Stomach smooth muscle (tissue), 2 donors: ENCODE measurements at regions not wholly inside any gene's neighbourhood (a gene's known extent, or its start where the extent isn't known, plus 50 kb on each side); places are given as distances from the start of the nearest gene placed in this dataset.

Experiments
- H3K27ac ChIP-seq: one replicate; pipeline ENCODE4 v1.7.0; 2013; ENCODE audit warnings: mild to moderate bottlenecking, low read length, inconsistent platforms
- H3K27me3 ChIP-seq, 2 donors: one replicate each; pipeline ENCODE4 v1.7.0; 2013; ENCODE audit warnings: low read length in 2 of 2; ENCODE audit not compliant: insufficient read depth in 2 of 2, control insufficient read depth in 1 of 2
- H3K36me3 ChIP-seq, 2 donors: one replicate each; pipeline ENCODE4 v1.7.0; 2013; ENCODE audit warnings: low read length in 2 of 2; ENCODE audit not compliant: control insufficient read depth in 2 of 2, insufficient read depth in 2 of 2
- H3K4me1 ChIP-seq: one replicate; pipeline ENCODE4 v1.7.0; 2013; ENCODE audit warnings: low read length; ENCODE audit not compliant: control insufficient read depth, insufficient read depth
- H3K4me3 ChIP-seq, 2 donors: one replicate each; pipeline ENCODE4 v1.7.0; 2013; ENCODE audit warnings: low read length in 2 of 2
- H3K9ac ChIP-seq, 2 donors: one replicate each; pipeline ENCODE4 v1.7.0; 2013; ENCODE audit warnings: low read length in 2 of 2, mild to moderate bottlenecking in 1 of 2
- H3K9me3 ChIP-seq, 2 donors: one replicate each; pipeline ENCODE4 v1.7.0; 2013; ENCODE audit warnings: low read length in 2 of 2; ENCODE audit not compliant: control insufficient read depth in 2 of 2
- donor health status: healthy.
- donor health status: Pancreatic carcinoma.

DNA sequence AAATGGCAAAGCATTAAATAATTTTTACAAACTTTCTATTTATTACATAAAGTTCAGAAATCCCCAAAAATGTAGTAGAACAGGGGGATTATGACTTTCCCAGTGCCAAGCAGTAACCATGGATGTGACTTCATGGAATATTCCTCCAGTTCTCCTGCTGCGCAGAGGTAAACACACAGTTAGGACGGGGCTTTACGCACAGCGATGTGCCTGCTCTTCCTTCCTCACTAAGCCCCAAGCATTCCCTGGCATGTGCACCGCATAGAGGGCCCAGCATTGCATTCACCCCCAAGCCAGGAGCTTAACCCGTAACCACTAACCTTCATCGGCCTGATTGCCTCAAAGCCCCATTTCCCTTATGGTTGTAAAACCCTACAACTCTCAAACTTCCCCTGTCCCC is 471.7 kb downstream of the SOX11 start:
- H3K9ac ChIP-seq: no peak overlapping the region
- no peaks in the 10 kb centered on the region for H3K4me1 ChIP-seq
- H3K4me3 ChIP-seq: no peak overlapping the region
- no peaks in the 10 kb centered on the region for H3K27me3 ChIP-seq
- no peak overlapping the region for H3K27ac ChIP-seq
- H3K36me3 ChIP-seq: no peaks in the 10 kb centered on the region
- no peaks in the 10 kb centered on the region for H3K9me3 ChIP-seq

DNA sequence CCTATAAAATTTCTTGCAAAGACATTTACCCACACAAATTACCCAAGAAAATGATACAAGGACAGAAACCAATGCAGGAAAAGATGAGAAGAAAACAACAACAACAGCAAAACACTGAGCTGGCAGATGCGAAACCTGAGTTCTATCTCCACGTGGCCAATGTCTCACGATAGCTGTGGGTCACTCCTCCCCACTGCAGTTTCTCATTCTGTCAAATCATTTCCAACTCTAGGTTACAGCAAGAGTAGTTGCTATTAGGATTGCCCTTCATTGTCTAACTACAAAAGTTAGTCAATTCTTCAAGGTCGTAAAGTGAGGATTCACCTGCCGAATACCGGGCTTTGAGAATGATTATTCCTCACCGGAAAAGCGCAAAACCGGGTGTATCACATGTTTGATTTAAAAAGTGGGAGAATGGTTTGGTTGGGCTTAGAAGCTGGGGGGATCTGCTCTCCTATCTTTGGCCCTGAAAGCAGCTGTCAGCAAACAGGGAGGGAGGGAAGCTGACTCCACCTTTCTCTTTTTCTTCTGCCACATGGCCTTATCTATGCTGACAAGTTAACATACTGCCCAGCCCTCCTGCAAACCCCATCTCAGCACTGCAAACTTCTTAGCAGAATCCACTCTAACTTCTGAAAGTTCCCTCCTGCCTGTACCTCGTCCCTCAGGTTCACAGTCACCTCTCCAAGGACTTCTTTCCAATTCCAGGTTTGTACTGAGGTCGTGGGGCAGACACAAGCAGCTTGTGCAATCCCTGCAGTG is 473.0 kb downstream of the SOX11 start:
- no peaks in the 10 kb centered on the region for H3K36me3 ChIP-seq
- no peak overlapping the region for H3K27ac ChIP-seq
- H3K27me3 ChIP-seq: no peaks in the 10 kb centered on the region
- no peaks in the 10 kb centered on the region for H3K4me1 ChIP-seq
- no peaks in the 10 kb centered on the region for H3K9me3 ChIP-seq
- H3K4me3 ChIP-seq: no peak overlapping the region
- no peak overlapping the region for H3K9ac ChIP-seq

DNA sequence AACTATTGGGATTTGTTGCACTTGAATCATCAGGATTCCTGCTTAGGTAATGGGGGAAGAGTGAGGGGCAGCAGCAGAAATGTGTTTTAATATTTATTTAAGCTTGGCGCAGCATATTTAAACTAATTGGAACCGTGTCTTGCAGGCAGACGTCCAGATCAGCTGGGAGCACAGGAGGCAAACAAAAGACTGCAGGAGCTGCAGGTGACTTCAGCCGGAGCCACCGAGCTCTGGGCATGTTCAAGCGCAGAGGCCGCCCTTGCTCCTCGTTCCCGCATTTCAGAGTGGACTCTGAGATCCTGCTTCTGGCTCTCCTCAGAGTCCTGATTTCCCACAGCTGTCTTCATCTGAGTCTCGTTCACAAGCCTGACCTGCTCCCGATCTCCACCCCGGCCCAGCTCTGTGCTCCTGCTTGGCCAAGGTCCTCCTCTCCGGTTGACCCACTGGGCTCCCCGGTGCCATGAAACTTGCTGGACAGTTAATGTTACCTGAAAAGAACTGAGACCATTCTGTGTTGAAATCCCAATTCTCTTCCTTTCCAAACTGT is 475.5 kb downstream of the SOX11 start:
- no peak overlapping the region for H3K4me3 ChIP-seq
- no peaks in the 10 kb centered on the region for H3K27me3 ChIP-seq
- no peaks in the 10 kb centered on the region for H3K9me3 ChIP-seq
- H3K27ac ChIP-seq: no peak overlapping the region
- no peak overlapping the region for H3K9ac ChIP-seq
- no peaks in the 10 kb centered on the region for H3K4me1 ChIP-seq
- no peaks in the 10 kb centered on the region for H3K36me3 ChIP-seq

DNA sequence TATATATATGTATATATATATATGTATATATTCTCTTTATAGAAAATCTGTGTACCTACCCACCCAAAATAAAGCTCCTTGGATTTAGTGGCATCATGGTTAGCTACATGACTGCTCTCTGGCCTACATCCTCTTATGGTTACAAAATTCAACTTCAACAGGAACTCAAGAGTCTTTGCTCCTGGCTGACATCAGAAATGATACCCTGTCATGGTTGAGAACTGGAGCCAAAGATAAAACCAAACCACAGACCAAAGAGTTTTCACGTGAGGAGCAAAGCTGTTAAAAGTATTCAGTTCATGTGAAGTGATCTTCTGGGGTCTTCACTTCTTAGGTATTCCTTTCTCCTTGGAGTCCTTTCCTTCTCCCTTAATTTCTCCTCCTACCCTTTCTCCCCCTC is 476.3 kb downstream of the SOX11 start:
- no peaks in the 10 kb centered on the region for H3K36me3 ChIP-seq
- no peak overlapping the region for H3K4me3 ChIP-seq
- no peaks in the 10 kb centered on the region for H3K9me3 ChIP-seq
- H3K9ac ChIP-seq: no peak overlapping the region
- no peaks in the 10 kb centered on the region for H3K27me3 ChIP-seq
- H3K27ac ChIP-seq: no peak overlapping the region
- H3K4me1 ChIP-seq: no peaks in the 10 kb centered on the region

DNA sequence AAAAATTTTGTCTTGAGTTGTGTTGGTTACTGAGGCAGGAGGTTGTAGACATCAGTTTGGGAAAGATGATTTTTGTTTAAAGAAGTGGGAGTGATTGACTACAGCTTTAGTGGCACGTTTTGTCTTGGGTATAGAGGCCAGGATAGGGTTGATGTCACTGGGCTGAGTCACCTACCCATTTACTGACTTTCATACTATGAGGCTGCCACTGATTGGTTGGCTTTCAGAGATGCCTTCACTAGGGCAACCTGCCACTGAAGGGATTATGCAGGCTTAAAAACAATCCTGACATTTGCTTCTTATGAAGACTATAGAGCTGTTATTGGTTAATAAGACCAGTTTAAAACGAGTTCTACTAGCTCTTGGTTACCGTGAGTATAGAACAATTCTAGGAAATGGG is 479.1 kb downstream of the SOX11 start:
- Histone ChIP-seq H3K27ac (no peak overlapping the region), H3K27me3 (no peaks in the 10 kb centered on the region), H3K4me1 (no peaks in the 10 kb centered on the region), H3K4me3 (no peak overlapping the region), H3K36me3 (no peaks in the 10 kb centered on the region), H3K9me3 (no peaks in the 10 kb centered on the region), H3K9ac (no peak overlapping the region)

DNA sequence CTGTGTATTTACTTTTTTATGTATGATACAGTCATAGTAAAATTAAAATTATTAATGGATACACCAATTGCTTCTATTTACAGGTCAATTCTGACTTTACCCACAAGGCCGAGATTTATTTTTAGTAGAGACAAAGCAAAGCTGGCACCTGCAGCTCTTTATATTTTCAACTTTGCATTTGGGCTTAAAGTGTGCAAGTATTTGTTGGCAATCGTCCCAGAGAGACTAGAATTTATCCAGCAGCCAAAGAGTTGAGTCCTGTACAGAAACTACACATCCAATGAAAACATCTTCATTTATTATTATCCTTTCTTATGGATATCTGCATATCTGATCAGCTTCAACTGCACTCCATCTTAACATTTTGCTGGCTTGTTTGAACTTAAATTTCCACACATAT is 485.6 kb downstream of the SOX11 start:
- Histone ChIP-seq H3K27ac (no peak overlapping the region), H3K9me3 (no peaks in the 10 kb centered on the region), H3K27me3 (no peaks in the 10 kb centered on the region), H3K9ac (no peak overlapping the region), H3K4me1 (no peaks in the 10 kb centered on the region), H3K4me3 (no peak overlapping the region), H3K36me3 (no peaks in the 10 kb centered on the region)

DNA sequence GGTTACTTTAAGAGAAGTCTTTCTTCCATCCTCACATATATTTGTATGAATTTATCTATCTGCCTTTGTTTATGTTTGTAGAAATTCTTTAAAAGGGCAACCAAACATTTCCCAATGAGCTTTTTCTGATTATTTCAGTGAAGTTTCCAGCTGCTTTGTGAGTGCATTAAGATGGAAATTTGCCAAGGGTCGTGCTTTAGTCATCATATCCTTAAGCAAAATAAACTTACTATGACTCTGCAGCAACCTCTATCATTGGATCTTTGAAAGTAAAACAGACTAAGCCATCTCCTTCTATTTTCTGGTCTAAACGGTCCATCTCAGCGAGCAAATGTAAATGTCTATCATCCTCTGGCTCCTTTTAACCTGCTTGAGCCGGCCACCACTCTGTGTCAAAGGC is 489.3 kb downstream of the SOX11 start:
- no peak overlapping the region for H3K9ac ChIP-seq
- H3K9me3 ChIP-seq: no peaks in the 10 kb centered on the region
- no peaks in the 10 kb centered on the region for H3K36me3 ChIP-seq
- no peaks in the 10 kb centered on the region for H3K27me3 ChIP-seq
- H3K4me3 ChIP-seq: no peak overlapping the region
- no peaks in the 10 kb centered on the region for H3K4me1 ChIP-seq
- no peak overlapping the region for H3K27ac ChIP-seq

DNA sequence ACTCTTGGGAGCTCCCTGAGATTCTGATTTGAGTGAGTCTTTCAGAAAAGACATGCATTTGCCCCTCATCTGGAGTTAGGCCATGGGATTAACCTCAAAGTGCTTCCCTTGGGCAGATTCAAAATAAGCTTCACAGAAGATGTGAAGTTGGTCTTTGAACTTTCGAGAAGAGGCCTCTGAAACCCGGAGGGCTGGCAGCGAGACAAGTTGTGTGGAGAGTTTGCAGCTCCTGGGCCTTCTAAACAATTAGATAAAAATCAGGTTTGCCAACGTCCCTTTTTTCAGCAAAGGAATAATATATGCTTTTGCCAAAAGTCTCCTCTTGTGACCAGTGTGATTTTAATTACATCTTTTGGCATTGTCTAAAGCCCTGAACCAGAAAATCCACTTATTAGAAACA is 489.7 kb downstream of the SOX11 start:
- Histone ChIP-seq H3K9me3 (no peaks in the 10 kb centered on the region), H3K4me1 (no peaks in the 10 kb centered on the region), H3K27me3 (no peaks in the 10 kb centered on the region), H3K9ac (no peak overlapping the region), H3K36me3 (no peaks in the 10 kb centered on the region), H3K27ac (no peak overlapping the region), H3K4me3 (no peak overlapping the region)

DNA sequence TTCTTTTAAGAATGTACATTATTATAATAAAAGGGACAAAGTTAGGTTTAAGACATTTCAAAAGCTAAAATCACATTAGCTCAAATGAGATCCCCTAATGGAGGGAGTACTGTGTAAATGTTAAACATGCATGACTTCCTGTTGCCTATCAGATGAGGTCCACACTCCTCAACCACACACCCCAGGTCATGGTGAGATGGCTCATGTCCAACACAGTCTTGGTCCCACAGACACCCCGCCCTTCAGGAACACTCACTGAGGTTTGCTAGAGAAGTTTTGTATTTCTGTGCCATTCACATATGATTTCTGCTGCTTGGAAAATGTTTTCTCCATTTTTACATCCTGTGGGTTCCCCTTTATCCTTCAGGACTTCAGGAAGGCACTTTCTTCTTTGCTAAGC is 491.0 kb downstream of the SOX11 start:
- Histone ChIP-seq H3K9ac (no peak overlapping the region), H3K4me3 (no peak overlapping the region), H3K27me3 (no peaks in the 10 kb centered on the region), H3K4me1 (no peaks in the 10 kb centered on the region), H3K9me3 (no peaks in the 10 kb centered on the region), H3K27ac (no peak overlapping the region), H3K36me3 (no peaks in the 10 kb centered on the region)

DNA sequence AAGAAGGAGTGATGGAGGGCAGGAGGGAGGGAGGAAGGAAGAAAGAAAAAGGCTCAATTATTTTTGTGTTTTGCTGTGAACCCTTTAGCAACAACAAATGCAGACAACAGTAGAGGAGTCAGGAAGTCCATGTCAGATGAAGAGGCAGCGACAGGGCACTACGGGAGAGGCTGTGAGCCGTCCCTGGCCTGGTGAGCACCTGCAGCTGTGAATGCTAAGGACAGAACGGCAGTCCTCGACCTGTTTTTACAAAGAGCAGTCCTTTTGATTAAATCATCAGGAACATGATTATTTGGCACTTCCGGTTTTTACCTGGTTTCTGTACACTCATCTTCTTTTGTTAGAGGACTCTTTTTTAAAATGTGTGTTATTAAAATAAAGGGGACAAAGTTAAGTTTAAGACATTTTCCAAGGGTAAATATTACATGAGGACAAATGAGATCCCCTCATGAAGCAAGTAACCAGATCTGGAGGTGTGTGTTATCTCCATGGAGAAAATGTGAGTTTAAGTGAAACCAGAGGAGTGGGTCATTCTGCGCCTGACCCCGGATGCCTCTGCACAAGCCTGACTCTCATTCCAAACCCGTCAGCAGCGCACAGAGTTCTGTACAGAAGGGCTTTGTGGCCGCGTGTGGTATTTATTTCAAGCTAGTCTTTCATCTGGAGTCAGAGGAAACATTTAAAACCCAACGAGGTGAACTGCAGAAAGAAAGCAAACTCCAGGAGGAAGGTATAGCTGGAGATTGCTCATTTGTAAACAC is 492.5 kb downstream of the SOX11 start:
- H3K36me3 ChIP-seq: no peaks in the 10 kb centered on the region

More for the DNA sequence above, 492.5 kb downstream of the SOX11 start:
- no peak overlapping the region for H3K4me3 ChIP-seq
- no peak overlapping the region for H3K27ac ChIP-seq
- H3K9ac ChIP-seq: no peak overlapping the region
- no peaks in the 10 kb centered on the region for H3K4me1 ChIP-seq
- H3K27me3 ChIP-seq: no peaks in the 10 kb centered on the region
- H3K9me3 ChIP-seq: no peaks in the 10 kb centered on the region
